AG10803 (cell line): ENCODE measurements at regions not wholly inside any gene's neighbourhood (a gene's known extent, or its start where the extent isn't known, plus 50 kb on each side); places are given as distances from the start of the nearest gene placed in this dataset.

Source experiments
- DNase-seq: peaks from one replicate; pipeline ENCODE4 v3.0.0; 2010; ENCODE audit warnings: low read depth
- H3K4me3 ChIP-seq: 2 replicates; pipeline ENCODE4 v1.5.1; 2011; ENCODE audit warnings: mild to moderate bottlenecking, low read length, control low read depth
- TF ChIP-seq, protein P1 (sequence below): conservative IDR thresholded peaks from 2 replicates; pipeline ENCODE4 v1.5.1; 2011; ENCODE audit warnings: mild to moderate bottlenecking, low read length, control low read depth, inconsistent platforms

DNA sequence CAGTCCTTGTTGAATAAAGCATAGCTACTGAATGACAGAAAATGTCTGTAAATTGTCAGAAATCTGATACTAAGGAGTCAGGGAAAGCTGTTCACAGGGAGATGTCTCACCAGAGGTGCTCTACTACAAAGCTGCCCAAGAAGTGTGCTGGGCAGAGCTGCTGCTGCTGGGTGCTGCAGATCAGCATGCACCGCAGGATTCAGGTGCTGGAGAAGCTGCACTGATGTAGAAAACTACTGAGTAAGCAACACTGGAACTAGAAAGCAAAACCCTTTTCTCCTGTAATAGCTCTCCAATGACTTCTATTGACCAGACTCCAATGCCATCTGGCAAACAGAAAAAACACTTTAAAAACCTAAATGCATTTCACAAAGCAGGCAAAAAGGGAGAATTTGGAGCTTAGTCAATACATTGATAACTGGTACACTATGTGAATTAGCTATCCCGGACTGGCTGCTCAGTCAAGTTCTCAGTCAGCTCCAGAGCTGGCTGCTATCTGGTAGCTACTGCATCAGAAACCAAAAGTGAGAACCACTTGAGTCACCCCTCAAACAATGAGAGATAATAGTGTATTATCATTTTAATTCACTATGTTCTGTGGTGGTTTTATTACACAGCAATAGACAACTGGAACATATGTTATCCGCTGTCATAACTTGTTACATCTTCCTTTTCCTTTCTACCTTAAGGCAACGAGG, 493.1 kb downstream of the CPS1 start:
- TF ChIP-seq, protein P1, sequence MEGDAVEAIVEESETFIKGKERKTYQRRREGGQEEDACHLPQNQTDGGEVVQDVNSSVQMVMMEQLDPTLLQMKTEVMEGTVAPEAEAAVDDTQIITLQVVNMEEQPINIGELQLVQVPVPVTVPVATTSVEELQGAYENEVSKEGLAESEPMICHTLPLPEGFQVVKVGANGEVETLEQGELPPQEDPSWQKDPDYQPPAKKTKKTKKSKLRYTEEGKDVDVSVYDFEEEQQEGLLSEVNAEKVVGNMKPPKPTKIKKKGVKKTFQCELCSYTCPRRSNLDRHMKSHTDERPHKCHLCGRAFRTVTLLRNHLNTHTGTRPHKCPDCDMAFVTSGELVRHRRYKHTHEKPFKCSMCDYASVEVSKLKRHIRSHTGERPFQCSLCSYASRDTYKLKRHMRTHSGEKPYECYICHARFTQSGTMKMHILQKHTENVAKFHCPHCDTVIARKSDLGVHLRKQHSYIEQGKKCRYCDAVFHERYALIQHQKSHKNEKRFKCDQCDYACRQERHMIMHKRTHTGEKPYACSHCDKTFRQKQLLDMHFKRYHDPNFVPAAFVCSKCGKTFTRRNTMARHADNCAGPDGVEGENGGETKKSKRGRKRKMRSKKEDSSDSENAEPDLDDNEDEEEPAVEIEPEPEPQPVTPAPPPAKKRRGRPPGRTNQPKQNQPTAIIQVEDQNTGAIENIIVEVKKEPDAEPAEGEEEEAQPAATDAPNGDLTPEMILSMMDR, result no peak
- no peak for DNase-seq
- H3K4me3 ChIP-seq, result no peak overlapping the region

GRCh38 chr2:211055438-211055837, 499.0 kb downstream of the CPS1 start:
- TF ChIP-seq, protein P1, result no peak
- DNase-seq, result no peak
- no peak overlapping the region for H3K4me3 ChIP-seq

GRCh38 chr2:211061612-211062296, 505.4 kb downstream of the CPS1 start:
- no peak for DNase-seq
- TF ChIP-seq, protein P1, result no peak
- no peak overlapping the region for H3K4me3 ChIP-seq

DNA sequence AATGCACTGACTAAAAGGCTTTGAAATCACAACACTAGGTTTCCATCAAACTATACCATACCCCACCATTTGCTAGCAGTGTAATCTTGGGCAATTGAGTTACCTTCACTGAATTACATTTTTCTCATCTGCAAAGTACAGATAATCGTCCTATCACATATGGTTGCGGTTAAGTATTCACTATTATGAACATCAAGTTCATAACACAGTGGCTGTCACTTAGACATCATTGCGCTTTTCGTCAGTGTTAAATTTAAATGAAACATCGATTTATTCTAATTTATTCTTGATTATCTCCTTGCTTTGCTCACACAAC, 505.9 kb downstream of the CPS1 start:
- H3K4me3 ChIP-seq, result no peak overlapping the region
- TF ChIP-seq, protein P1, result no peak
- no peak for DNase-seq

DNA sequence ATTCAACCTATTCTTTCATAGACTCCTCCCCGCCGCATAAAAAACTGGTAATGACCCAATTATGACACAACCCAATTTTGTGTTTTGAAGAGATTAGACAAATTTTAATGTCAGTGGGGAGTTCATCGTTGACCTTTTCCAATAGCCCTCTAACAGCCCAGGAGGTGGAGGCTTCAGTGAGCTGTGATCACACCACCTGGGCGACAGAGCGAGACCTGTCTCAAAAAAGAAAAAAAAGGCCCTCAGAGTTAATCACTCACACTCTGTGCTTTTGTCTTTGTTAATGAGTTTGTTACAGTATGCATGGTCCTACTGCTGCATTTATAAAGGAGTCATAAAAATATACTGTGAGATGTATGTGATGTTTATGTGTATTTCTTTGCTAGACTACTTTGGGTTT, 510.6 kb downstream of the CPS1 start:
- H3K4me3 ChIP-seq, result no peak overlapping the region
- no peak for DNase-seq
- TF ChIP-seq, protein P1, result no peak

GRCh38 chr2:211068108-211068780, 511.8 kb downstream of the CPS1 start:
- DNase-seq, result no peak
- TF ChIP-seq, protein P1, result no peak

GRCh38 chr2:211070547-211070946, 514.1 kb downstream of the CPS1 start:
- TF ChIP-seq, protein P1, result no peak
- H3K4me3 ChIP-seq, result no peak overlapping the region
- no peak for DNase-seq

More at GRCh38 chr2:211068108-211068780, 511.8 kb downstream of the CPS1 start:
- no peak overlapping the region for H3K4me3 ChIP-seq
